OCI-LY1 (cell line): ENCODE measurements at regions not wholly inside any gene's neighbourhood (a gene's known extent, or its start where the extent isn't known, plus 50 kb on each side); places are given as distances from the start of the nearest gene placed in this dataset.

Source experiments
- EZH2 ChIP-seq: fragments of 200-600 bp; sonication (generic), shearing (Covaris generic); IDR thresholded peaks from 2 replicates; pipeline ENCODE4 v1.8.0; 2017; ENCODE audit warnings: borderline replicate concordance, mixed run types, mild to moderate bottlenecking, antibody characterized with exemption, low read length, moderate library complexity, mixed read lengths
- TF ChIP-seq, protein P1 (sequence below): fragments of 200-600 bp; sonication (generic), shearing (Covaris generic); IDR thresholded peaks from 2 replicates; pipeline ENCODE4 v1.5.1; 2017; ENCODE audit warnings: mild to moderate bottlenecking, antibody characterized with exemption, low read length, moderate library complexity, mixed read lengths

DNA sequence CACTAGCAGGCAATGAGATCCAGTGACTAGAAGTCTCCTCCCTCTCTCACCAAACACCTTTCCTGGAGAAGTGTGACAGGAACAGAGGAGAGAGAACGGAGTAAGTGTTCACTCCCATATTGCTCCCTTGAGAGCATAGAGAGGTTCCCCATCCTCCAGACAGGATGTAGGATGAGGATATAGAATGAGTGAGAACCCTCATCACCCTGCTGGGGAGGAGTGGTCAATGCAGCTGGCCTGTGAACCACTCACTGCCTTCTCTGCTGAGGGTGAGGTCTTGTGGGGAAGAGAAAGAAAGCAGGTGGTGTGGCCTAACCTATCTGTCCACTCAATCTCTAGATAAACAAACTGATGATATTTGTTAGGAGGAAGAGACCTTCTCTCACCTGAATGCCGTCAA is 386.6 kb downstream of the PCDH20 start:
- TF ChIP-seq, protein P1, sequence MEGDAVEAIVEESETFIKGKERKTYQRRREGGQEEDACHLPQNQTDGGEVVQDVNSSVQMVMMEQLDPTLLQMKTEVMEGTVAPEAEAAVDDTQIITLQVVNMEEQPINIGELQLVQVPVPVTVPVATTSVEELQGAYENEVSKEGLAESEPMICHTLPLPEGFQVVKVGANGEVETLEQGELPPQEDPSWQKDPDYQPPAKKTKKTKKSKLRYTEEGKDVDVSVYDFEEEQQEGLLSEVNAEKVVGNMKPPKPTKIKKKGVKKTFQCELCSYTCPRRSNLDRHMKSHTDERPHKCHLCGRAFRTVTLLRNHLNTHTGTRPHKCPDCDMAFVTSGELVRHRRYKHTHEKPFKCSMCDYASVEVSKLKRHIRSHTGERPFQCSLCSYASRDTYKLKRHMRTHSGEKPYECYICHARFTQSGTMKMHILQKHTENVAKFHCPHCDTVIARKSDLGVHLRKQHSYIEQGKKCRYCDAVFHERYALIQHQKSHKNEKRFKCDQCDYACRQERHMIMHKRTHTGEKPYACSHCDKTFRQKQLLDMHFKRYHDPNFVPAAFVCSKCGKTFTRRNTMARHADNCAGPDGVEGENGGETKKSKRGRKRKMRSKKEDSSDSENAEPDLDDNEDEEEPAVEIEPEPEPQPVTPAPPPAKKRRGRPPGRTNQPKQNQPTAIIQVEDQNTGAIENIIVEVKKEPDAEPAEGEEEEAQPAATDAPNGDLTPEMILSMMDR, result no peak
- TF ChIP-seq EZH2, result no peak
